ENCODE measurements at regions not wholly inside any gene's neighbourhood (a gene's known extent, or its start where the extent isn't known, plus 50 kb on each side); places are given as distances from the start of the nearest gene placed in this dataset.

DNA sequence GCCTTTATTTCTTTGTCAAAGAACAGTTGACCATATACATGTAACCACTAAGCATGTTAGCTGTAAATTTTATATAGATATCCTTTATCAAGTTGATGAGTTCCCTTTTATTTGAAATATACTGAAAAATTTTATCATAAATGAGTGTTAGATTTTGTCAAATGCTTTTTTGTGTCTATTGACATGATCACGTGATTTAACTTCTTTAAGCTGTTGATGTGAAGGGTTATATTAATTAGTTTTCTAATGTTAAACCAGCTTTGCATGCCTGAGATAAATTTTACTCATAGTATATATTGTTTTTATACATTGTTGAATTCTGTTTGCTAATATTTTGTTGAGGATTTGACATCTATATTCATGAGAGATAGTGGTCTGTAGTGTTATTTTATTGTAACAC lies 241.9 kb upstream of the CDH20 start:
- no peak for DNase-seq

DNA sequence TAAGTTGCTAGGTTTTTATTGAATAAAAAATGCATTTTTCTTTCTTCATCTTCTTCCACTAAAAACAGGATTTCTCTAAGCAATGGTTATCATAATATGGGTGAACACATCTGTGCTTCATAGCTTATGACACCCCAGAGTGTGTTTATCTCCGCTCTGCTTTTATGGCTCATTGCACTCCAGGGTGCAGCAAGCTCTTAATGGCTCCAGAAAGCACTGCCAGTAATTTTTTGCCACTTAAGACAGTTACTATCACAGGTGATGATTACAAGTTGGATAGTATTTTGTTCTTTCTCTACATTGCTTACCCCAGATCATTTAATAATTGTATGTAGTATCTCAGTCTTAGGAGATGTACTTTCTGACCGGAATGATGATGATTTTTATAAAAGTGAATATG lies 239.3 kb upstream of the CDH20 start:
- DNase-seq: no peak

DNA sequence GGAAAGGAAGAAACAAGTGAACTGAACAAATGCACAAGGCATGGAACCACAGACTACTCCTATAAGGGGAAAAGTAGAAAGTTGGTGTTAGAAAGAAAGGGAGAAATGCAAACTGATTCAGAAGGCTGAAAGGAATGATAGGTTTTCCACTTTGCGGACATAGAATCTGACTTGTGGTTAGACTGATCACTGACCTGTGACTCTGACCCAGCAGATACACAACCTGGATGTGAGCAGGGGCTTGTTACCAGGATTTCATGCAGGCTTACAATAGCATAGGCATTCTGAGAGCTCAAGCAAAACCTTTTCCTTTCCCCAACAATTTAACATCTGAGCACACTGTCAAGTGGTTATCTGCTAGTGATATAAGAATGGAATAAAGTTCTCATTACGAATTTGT lies 237.0 kb upstream of the CDH20 start:
- no peak for DNase-seq

DNA sequence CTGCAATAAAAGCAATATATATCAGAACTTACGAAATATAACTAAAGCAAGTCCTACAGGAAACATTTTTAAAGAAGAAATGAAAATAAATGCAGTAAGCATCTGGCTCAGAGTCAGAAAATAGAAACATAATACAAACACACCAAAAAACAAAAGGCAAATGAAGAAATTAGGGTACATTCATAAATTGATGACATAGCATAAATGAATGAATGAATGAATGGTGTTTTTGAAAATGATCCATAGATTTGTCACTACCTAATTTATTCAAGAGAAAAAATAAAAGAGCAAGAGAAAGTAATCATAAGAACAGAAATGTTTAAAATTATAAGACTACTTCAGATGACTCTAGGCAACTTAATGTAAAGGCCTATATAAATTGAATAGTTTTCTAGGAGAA lies 226.1 kb upstream of the CDH20 start:
- no peak for DNase-seq

DNA sequence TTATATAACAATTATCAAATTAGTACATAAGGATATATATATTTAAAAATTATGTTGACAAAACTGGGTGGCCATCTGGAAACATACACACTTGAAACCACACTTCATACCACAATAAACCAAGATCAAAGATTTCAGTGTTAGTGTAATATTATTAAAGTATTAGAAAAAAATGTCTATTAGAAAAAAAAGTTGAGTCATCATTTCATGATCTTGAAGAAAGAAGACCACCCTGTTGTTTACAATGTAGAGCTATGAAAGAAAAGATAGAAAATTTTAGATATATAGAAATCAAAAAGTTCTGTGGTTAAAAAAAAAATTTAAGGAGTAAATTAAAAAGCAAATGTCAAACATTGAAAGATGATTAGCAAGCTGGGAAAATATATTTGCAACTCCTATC lies 224.5 kb upstream of the CDH20 start:
- DNase-seq: no peak

DNA sequence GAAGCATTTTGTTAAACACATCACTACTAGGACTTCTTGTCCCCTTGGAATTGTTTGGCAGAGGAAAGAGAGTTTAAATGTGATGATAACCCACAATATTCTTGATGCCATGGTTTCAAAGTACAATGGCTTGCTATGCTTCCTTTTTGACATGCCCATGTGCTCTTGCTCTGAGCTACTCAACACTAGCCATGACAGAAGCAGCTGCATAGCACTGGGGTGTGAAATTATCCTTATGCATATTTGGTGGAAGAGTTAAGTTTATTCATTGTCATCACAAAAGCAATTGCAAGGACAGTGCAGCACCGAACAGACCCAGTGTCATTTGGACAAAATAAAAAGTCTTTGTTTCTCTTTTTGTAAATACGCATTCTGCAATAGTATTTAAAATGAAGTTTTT lies 209.9 kb upstream of the CDH20 start:
- no peak for DNase-seq

DNA sequence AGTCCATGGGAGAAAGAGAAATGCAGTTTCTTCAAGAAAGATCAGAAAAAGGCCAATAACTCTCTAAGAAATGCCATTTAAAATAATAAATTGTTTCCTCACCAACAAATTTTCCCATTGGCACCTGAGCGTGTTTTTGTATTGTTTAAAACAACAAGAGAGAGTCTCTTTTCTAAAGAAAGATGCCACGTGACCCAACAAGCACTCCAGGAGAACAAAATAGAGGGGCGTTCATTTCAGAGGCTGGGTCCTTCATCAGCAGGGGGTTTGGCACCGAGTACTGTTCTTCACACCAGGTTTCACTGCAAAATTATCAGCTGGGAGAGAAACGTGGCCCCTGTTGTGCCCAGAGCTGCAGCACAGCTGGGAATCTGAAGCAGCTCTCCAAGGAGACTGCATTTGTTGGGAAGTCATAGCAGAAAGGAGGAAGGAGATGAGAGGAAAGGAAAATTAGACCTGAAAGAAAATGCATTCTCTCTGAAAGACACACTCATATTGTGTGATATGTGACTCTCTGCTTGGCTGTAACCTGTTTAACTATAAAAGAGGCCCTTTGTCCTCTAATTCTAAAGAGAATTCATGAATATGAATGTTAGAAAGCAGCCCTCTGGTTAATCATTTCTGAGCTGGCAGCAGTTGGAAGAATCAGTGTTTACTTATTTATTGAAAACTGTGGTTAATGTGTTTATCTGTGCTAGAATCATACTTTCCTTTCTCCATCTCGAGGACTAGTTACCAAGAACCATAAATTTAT lies 205.3 kb upstream of the CDH20 start:
- no peak for DNase-seq

DNA sequence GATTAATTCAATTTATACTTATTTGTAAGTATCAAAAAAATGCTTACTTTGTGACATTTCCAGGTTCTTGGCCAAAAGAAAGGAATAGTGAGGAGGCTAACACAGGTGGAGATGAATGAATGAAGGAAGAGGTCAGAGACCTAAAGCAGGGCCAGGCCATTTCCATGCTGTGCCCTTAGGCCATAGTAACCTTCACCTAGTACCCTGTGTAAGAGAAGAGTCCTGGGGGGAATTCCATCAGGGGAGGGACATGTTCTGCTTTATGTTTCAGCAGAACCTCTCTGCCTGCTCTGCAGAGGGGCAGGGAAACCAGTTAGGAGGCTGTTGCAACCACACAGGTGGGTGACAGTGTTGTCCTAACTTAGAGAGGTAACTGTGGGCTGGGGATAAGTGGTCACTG lies 204.2 kb upstream of the CDH20 start:
- no peak for DNase-seq

DNA sequence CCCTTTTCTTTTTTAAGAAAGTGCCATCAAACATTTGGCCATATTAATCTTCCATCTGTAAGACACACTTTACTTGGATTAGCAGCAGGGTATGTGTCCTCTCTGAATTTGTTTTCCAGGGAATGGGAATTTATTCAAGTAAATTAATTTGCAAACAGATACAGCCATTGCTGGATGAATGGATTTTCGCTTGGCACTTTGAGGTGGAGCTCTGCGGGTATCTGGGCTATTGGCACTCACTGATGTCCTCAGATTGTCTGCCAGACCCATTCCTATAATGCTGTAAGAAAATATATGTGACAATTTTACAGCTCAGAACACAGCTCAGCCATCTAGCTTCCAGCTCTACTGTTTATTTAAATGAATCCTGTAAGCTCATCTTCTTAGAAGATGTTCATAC lies 201.2 kb upstream of the CDH20 start:
- no peak for DNase-seq

DNA sequence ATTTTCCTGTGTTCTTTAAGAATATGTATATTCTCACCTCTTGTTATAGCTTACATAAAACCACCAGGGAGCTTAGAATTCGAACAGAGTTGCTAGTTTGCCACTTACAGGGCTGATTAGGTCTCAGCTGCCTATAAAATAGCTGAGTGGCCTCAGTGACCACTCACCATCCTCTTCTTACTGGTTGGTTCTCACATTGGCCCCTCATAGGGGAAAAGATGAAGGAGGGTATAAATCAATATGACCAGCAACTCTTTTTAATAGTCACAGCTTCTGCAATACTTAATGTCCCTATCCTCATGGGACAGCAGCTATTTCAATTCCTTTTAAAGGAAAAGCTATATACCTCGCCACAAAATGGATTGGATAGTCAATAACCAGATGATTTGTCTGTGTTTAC lies 199.4 kb upstream of the CDH20 start:
- no peak for DNase-seq

DNA sequence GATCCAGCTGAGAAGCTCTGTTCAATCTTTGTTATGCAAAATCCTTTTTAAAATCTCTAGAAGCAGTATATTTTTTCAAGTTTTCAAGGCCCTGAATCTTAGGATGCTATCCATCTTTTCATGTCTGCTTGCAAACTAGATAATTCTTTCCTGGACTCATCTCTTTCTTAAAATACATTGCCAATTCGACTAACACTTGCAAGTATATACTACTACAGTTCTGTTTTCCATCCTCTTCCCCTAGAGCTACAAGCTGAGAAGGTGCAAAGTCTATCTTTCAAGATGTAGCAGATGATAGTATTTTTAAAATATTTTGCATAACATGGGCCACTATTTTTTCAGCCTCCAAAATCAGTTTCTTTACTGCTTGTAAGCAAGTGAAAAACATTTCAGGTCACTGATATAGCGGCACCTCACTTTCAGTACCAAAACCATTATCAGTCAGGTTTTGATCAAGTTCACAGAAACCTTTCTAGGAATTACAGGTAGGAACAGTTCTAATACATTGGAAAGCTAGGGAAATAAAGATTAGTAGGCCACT lies 196.4 kb upstream of the CDH20 start:
- no peak for DNase-seq

DNA sequence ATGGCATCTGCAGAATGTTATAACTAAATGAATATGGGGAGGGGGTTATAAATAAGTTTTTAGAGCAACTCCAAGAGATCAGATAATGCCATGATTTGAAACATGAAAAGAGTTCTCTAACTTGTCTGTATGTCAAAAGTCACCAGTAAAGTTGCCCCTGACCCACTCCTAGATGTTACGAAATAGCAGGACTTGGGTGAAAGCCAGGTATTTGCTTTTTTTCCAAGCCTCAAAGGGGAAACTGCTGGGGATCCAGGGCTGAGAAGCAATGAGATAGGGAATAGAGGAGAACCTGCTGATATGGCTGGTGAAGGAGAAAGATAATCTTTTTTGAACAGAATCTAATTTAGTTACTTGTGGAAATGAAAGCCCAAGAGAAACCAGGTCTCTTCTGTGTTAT lies 191.5 kb upstream of the CDH20 start:
- no peak for DNase-seq

DNA sequence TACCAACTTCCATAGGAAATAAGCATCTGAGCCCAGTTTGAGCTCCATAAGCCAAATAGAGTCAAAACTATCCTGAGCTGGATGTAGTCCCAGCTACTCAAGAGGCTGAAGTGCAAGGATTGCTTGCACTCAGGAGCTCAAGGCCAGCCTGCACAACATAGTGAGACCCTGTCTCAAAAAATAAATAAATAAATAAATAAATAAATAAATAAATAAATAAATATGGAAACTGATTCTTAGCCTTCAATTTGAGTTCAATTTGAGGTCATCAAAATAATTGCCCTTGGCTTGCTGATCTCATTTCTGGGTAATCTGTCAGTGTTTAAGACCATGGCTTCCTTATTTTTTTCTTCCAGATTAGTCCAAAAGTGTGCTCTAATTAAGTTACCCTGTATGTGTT lies 184.9 kb upstream of the CDH20 start:
- DNase-seq: no peak

DNA sequence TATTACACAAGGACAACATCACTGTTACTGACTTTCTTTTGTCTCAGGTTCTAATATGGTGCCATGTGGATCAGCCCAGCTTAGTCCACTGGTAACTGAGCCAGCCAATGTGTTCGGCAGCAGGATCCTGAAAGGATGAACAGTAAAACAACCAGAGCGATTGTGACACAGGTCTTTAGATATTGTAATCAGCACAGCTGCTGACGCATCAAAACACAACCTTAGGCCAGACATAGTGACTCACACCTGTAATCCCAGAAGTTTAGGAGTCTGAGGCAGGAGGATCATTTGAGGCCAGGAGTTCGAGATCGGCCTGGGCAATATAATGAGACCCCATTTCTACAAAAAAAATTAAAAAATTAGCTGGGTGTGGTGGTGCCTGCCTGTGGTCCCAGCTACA lies 183.4 kb upstream of the CDH20 start:
- no peak for DNase-seq

DNA sequence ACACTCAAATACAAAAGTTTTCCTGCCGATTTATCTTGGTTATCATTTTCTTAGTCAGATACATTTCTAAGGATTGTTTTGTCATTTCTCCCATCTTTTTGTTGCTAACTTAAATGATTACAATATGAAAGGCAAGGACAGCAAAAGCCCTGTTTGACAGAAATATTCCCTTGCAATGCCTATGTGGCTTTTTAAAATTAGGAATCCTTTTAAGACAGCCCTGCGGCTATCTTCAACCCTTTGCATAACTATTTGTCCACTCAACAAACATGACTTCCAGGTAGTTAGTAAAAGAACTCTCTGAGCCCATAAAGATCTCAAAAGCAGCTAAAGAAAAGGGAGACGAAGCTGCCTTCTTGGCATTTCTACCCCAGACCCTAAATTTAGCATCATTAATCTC lies 179.7 kb upstream of the CDH20 start:
- no peak for DNase-seq

DNA sequence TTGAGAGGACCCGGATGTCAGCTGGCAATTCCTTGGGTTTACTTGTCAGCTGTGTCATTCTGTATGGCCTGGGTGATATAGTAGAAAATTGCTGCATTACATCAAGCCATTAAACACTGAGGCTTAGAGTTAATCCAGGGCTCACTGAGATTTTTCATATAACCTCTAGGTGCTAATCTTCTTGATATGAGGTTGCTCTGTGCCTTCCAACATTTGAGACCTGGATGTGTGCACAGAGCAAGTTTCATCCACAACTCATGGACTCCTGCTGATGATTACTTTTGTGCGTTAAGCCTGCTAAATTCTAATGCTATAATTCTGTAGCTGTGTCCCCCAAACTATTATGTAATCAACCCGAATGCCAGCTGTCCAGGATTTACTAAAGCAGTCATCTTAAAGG lies 178.4 kb upstream of the CDH20 start:
- DNase-seq: no peak

DNA sequence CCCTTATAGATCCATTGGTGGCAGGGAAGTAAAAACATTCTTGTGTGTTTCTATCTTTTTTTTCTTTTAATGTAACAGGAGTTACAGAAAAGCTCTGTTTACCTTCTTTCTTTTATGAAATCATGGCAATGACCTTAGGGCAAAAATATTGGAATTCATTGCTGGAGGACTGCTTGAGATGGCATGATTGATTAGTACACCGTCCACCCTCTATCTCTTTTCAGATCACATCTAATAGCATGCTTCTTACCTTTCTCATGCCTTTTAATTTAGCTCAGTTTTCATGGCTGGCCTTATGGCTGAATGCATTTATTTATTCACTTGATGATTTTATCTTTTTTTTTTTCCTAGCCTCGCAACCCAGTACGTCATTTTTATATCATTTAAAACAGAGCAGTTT lies 177.6 kb upstream of the CDH20 start:
- no peak for DNase-seq

DNA sequence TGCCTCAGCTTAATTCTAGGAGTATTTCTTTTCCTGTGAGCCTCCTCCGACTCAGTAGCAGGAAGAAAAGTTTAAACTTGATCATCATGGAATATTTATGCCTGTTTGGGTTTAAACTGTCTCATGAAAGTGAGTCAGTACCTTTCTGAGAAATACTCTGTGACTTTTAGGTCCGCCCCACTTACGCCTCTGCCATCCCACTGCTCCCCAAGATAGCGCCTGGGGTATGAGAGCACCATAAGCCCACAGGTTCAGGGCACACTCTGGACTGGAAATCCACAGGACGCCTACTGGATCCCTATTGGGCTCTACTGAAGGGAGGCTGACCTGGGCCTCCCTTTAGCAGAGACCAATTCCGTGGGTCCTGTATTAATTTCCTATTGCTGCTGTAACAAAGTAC lies 175.8 kb upstream of the CDH20 start:
- DNase-seq: no peak

DNA sequence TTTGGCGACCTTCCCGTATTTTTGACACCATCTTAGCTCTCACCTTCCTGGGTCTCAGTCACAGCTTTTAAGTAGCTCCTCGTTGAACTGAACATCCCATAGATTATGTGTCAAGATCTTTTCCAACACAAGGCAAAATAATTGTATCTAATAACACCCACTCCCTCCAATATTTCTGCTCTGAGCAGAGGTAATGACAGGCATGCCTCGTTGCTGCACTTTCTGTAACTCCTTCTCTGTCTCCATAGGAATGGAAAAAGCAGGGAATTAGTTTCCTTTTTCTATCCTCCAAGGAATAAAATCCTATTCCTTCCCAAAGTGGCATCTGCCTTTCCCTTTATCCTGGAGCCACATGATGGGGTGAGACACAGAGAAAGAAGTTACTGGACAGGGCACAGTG lies 174.0 kb upstream of the CDH20 start:
- DNase-seq: no peak

DNA sequence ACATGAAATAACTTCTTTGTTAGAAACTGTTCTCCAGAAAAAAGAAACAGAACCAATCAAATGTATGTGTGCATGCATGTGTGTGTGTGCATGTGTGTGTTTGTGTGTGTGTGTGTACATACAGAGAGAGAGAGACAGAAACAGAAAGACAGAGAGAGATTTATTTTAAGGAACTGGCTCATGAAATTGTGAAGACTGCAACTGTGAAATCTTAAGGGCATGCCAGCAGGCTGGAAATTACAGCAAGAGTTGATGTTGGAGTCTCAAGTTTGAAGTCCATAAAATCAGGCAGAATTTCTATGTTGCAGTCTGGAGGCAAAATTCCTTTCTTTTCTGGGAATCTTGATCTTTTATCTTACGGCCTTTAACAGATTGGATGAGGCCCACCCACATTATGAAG lies 168.9 kb upstream of the CDH20 start:
- no peak for DNase-seq

DNA sequence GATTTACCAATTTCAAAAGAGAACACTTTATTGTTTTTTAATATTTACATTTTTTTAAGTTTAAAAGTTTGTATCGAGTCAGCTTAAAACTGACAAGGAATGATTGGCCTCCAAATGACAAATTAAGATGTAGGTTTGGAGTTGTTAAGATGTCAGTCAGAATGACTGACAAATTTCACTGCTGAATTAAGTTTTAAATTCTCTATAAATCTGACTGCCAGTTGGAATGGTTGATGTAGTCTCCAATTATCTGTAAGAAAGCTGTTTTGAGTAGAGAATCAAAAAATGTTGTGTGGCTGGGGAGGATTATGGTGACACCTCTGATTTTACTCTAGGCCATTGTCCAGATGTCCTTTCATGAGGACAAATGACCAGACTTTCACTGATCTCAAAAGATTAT lies 165.3 kb upstream of the CDH20 start:
- DNase-seq: no peak

DNA sequence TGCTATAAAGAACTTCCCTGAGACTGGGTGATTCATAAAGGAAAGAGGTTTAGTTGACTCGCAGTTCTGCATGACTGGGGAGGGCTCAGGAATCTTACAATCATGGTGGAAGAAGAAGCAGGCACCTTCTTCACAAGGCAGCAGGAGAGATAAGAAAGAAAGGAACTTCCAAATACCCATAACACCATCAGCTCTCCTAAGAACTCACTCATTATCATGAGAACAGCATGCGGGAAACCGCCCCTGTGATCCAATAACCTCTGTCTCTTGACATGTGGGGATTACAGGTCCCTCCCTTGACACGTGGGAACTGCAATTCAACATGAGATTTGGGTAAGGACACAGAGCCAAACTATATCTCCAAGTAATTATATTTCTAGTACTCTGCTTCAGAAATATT lies 163.8 kb upstream of the CDH20 start:
- DNase-seq: no peak

DNA sequence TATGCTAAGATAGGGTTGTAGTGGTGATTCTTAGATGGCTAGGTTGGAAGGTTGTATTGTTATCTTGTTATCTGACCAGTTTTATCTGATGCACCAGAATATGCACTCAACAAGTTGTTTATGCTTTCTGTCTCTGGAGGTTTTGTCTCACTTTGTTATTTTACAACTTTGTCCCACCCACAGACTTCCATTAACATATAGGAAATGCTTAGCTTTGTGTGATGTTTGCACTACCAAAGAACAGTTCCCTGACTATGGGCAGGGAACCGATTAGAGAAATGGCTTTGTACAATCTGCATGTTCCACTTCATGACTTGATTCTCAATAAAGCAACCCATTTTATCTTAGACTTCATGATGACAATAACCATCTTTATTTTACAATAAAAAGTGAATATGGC lies 160.6 kb upstream of the CDH20 start:
- no peak for DNase-seq

DNA sequence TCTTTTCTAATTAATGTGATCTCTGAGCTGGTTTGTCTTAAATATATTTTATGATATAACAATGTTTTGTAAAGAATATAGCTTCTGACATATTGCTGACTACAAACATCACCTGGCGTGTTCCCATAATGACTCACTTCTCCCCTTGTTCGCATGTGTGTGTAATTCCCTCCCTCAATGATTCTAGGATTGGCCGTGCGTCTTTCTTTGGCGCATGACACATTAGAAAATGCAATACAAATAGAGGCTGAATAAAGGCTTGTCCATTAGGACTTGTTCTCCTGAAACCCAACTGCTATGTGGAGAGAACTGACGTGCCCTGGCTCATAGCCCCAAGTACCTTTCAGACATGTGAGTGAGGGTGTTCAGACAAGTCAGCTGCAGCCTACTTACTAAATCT lies 159.7 kb upstream of the CDH20 start:
- DNase-seq: no peak

DNA sequence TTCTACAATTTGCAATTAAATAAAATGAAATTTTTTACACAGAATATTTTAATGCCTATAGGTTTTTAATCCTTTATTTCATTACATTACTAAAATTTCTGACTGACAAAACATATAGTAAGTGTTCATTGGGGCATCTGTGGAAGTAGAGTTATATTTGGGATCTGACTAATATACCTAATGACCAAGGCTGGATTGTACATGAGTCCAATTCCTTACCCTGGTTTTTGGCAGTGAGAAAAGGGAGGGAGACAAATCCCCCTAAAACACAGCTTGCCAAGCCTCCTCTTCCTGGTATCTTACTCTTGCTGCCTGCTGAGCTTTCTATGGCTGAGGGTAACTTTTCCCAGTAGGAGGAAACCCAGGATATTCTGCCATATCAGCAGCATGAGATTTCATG lies 149.4 kb upstream of the CDH20 start:
- no peak for DNase-seq

Data from right forelimb (tissue), 1 donor.